Panc1 (cell line): ENCODE measurements at regions not wholly inside any gene's neighbourhood (a gene's known extent, or its start where the extent isn't known, plus 50 kb on each side); places are given as distances from the start of the nearest gene placed in this dataset.
"Not testable (repeated sequence)": the region's sequence is repeated elsewhere in the genome, so short reads cannot be mapped to it uniquely, and the experiment has no call there.

Source experiments
- ATAC-seq: fragments of 200-7000 bp; cut with Tn5 transposase; 2 replicates; pipeline ENCODE4 v1.9.1; 2020; ENCODE audit warnings: mild to moderate bottlenecking, moderate library complexity
- BruUV-seq: library from RNA; stranded (reverse); fragments of 400-500 nt; replicated peaks from 2 replicates; lab custom pipeline; 2021; lab: Mats Ljungman, UMichigan
- CTCF ChIA-PET: fragments of 300-600 bp; sonication (Branson Sonifier 250); formaldehyde crosslinking; loops from one replicate; lab custom pipeline; 2022; ENCODE audit warnings: antibody characterized with exemption; lab: Charles Lee
- POLR2A ChIA-PET: fragments of 300-600 bp; sonication (Branson Sonifier 250); formaldehyde crosslinking; loops from one replicate; lab custom pipeline; 2022; ENCODE audit warnings: antibody characterized with exemption; lab: Charles Lee
- DNase-seq: peaks from one replicate; pipeline ENCODE4 v3.0.0-alpha.2; 2010; ENCODE audit warnings: low read depth, low spot score
- H3K27ac ChIP-seq: 2 replicates; pipeline ENCODE4 v1.5.1; 2011; ENCODE audit warnings: mild to moderate bottlenecking, low read length, inconsistent platforms
- H3K27me3 ChIP-seq: fragments of 200-500 bp; sonication (Bioruptor generic); 2 replicates; pipeline ENCODE4 v1.6.0; 2014; ENCODE audit warnings: low read length, inconsistent platforms; ENCODE audit not compliant: control insufficient read depth, insufficient read depth
- H3K36me3 ChIP-seq: fragments of 200-500 bp; sonication (Bioruptor generic); 2 replicates; pipeline ENCODE4 v1.5.1; 2014; ENCODE audit warnings: inconsistent platforms, mild to moderate bottlenecking, low read length, moderate library complexity; ENCODE audit not compliant: control insufficient read depth, insufficient read depth
- H3K4me1 ChIP-seq: 2 replicates; pipeline ENCODE4 v1.5.1; 2011; ENCODE audit warnings: inconsistent platforms, mild to moderate bottlenecking, low read length, moderate library complexity; ENCODE audit not compliant: control insufficient read depth, insufficient read depth
- H3K4me3 ChIP-seq, 2 experiments: 2 replicates each; pipeline ENCODE4 v1.5.1; 2011 to 2012; ENCODE audit warnings: low read depth in 2 of 2, low read length in 2 of 2, mild to moderate bottlenecking in 2 of 2, inconsistent platforms in 1 of 2, moderate library complexity in 1 of 2
- H3K9me3 ChIP-seq: fragments of 200-500 bp; sonication (Bioruptor generic); 2 replicates; pipeline ENCODE4 v1.5.1; 2014; ENCODE audit warnings: low read depth, mild to moderate bottlenecking, inconsistent platforms, low read length, moderate library complexity; ENCODE audit not compliant: control insufficient read depth, insufficient read depth
- CTCF ChIP-seq: fragments of 450-650 bp; IDR thresholded peaks from 2 replicates; pipeline ENCODE4 v1.5.1; 2017; ENCODE audit warnings: mild to moderate bottlenecking
- POLR2AphosphoS5 ChIP-seq: IDR thresholded peaks from 2 replicates; pipeline ENCODE4 v1.6.1; 2012; ENCODE audit warnings: mild to moderate bottlenecking, low read depth, low read length, moderate library complexity
- REST ChIP-seq, 2 experiments: IDR thresholded peaks; 2 replicates each; pipeline ENCODE4 v1.6.1; 2011 to 2012; ENCODE audit warnings: low read depth in 2 of 2, control low read depth in 1 of 2, low read length in 1 of 2, mild to moderate bottlenecking in 1 of 2, moderate library complexity in 1 of 2; ENCODE audit not compliant: insufficient read depth in 1 of 2
- SIN3A ChIP-seq: IDR thresholded peaks from 2 replicates; pipeline ENCODE4 v1.6.1; 2012; ENCODE audit warnings: low read depth, mild to moderate bottlenecking, low read length, moderate library complexity, borderline replicate concordance; ENCODE audit not compliant: insufficient read depth
- TCF7L2 ChIP-seq: IDR thresholded peaks from 2 replicates; pipeline ENCODE4 v1.6.1; 2011; ENCODE audit warnings: mild to moderate bottlenecking, low read depth, low read length, inconsistent platforms
- in situ Hi-C: cut with HindIII; loops from 2 replicates; pipeline ENCODE4 v1.10.0; 2016; ENCODE audit warnings: low sequenced_read_pairs, low pct_unique_long_range_greater_than_20kb
- intact Hi-C: fragments of 100-400 bp; cut with micrococcal nuclease; formaldehyde crosslinking; loops from one replicate; pipeline ENCODE4 v1.10.0; 2022; ENCODE audit not compliant: unreplicated experiment

GRCh38 chr12:97985834-97986233, 523.2 kb downstream of the RMST start:
- BruUV-seq = no TSS peak
- DNase-seq = no peak
- ChIA-PET POLR2A (no interaction called here), CTCF (no interaction called here)
- TF ChIP-seq REST (IDR thresholded peaks at IDR 0.05; ENCODE audit: insufficient read depth in 1 of 2, low read depth in 2 of 2, low read length in 1 of 2) = no peak
- no peak for TF ChIP-seq CTCF
- no peak for TF ChIP-seq SIN3A
- no peak for TF ChIP-seq TCF7L2
- TF ChIP-seq POLR2AphosphoS5 = no peak
- ATAC-seq = no peak
- intact Hi-C loops = no loop called here
- Histone ChIP-seq H3K27ac (no peak overlapping the region), H3K27me3 (no peaks in the 10 kb centered on the region), H3K9me3 (no peaks in the 10 kb centered on the region), H3K4me3 (no peak overlapping the region), H3K36me3 (no peaks in the 10 kb centered on the region), H3K4me1 (no peaks in the 10 kb centered on the region)
- in situ Hi-C loops = no loop called here

- H3K36me3 ChIP-seq, CTCF ChIA-PET, DNase-seq, H3K4me1 ChIP-seq, H3K9me3 ChIP-seq, POLR2A ChIA-PET, H3K27me3 ChIP-seq, in situ Hi-C loops, BruUV-seq, intact Hi-C loops, H3K27ac ChIP-seq, ATAC-seq, H3K4me3 ChIP-seq: not testable (repeated sequence)
Observed at GRCh38 chr12:97988588-97988987, 526.0 kb downstream of the RMST start.

- no peak for TF ChIP-seq CTCF
- TF ChIP-seq POLR2AphosphoS5 = no peak
- no peak for TF ChIP-seq SIN3A
- no peak for TF ChIP-seq REST (IDR thresholded peaks at IDR 0.05; ENCODE audit: insufficient read depth in 1 of 2, low read depth in 2 of 2, low read length in 1 of 2)
- no peak for TF ChIP-seq TCF7L2
- no peaks in the 10 kb centered on the region for H3K4me1 ChIP-seq
- no peaks in the 10 kb centered on the region for H3K9me3 ChIP-seq
- DNase-seq (no peak), ATAC-seq (no peak)
- H3K27me3 ChIP-seq = no peaks in the 10 kb centered on the region
- H3K27ac ChIP-seq = no peak overlapping the region
- intact Hi-C loops (no loop called here), in situ Hi-C loops (no loop called here)
- CTCF ChIA-PET = no interaction called here
- H3K4me3 ChIP-seq = no peak overlapping the region
- no peaks in the 10 kb centered on the region for H3K36me3 ChIP-seq
- no TSS peak for BruUV-seq
- POLR2A ChIA-PET = no interaction called here
Observed at GRCh38 chr12:97989366-97989940, 525.9 kb upstream of the TMPO start.
